22Rv1 (cell line): ENCODE measurements at regions not wholly inside any gene's neighbourhood (a gene's known extent, or its start where the extent isn't known, plus 50 kb on each side); places are given as distances from the start of the nearest gene placed in this dataset.

Source experiments
- ZFX ChIP-seq: fragments of 450-650 bp; IDR thresholded peaks from 2 replicates; pipeline ENCODE4 v1.6.1; 2017; ENCODE audit warnings: antibody characterized with exemption, borderline replicate concordance
- TF ChIP-seq, protein P1 (sequence below): fragments of 450-650 bp; IDR thresholded peaks from 2 replicates; pipeline ENCODE4 v1.5.1; 2017; ENCODE audit warnings: mild to moderate bottlenecking

- TF ChIP-seq, protein P1, sequence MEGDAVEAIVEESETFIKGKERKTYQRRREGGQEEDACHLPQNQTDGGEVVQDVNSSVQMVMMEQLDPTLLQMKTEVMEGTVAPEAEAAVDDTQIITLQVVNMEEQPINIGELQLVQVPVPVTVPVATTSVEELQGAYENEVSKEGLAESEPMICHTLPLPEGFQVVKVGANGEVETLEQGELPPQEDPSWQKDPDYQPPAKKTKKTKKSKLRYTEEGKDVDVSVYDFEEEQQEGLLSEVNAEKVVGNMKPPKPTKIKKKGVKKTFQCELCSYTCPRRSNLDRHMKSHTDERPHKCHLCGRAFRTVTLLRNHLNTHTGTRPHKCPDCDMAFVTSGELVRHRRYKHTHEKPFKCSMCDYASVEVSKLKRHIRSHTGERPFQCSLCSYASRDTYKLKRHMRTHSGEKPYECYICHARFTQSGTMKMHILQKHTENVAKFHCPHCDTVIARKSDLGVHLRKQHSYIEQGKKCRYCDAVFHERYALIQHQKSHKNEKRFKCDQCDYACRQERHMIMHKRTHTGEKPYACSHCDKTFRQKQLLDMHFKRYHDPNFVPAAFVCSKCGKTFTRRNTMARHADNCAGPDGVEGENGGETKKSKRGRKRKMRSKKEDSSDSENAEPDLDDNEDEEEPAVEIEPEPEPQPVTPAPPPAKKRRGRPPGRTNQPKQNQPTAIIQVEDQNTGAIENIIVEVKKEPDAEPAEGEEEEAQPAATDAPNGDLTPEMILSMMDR, result no peak
- no peak for TF ChIP-seq ZFX
Observed at GRCh38 chr13:109605846-109606245, 180.5 kb downstream of the IRS2 start.
